ENCODE measurements at regions not wholly inside any gene's neighbourhood (a gene's known extent, or its start where the extent isn't known, plus 50 kb on each side); places are given as distances from the start of the nearest gene placed in this dataset.

- TF ChIP-seq CTCF (conservative IDR thresholded peaks at IDR 0.05; ENCODE audit: low read depth in 2 of 2) (no peak), EZH2 (IDR thresholded peaks at IDR 0.05; ENCODE audit: low read depth, unreplicated experiment) (no peak)
These were observed 130.6 kb downstream of the ERMARD start for GRCh38 chr6:169881976-169882375.

All from GM23338 (cell line).